Activated naive CD8-positive, alpha-beta T cell treated with anti-CD3 and anti-CD28 coated beads, Interleukin-2, amount 50 U/mL, for 16 hours (primary cell): ENCODE measurements at regions not wholly inside any gene's neighbourhood (a gene's known extent, or its start where the extent isn't known, plus 50 kb on each side); places are given as distances from the start of the nearest gene placed in this dataset.
"Not testable (repeated sequence)": the region's sequence is repeated elsewhere in the genome, so short reads cannot be mapped to it uniquely, and the experiment has no call there.

Source experiments
- DNase-seq: peaks from one replicate; pipeline ENCODE4 v3.0.0-alpha.2; 2020; ENCODE audit warnings: low read depth, low spot score

DNA sequence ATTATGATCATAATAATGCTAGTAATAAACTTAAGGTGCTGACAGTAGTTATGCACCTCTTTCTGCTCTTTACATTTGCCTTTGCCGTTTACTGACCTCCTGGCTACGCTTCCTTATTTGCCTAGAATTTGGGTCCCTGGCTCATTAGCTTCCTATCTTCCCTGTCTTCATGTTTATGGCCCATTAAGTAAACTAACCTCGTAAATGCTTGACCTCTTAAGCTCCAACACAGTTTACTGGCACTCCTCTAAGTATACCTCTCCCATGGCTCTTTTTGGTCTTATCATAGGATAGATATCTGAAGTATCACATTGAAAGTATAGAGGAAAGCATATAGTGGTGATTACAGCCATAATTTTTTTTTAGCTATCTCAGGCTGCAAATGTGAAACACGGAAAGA lies 657.3 kb upstream of the SLC39A10 start:
- DNase-seq: no peak

DNA sequence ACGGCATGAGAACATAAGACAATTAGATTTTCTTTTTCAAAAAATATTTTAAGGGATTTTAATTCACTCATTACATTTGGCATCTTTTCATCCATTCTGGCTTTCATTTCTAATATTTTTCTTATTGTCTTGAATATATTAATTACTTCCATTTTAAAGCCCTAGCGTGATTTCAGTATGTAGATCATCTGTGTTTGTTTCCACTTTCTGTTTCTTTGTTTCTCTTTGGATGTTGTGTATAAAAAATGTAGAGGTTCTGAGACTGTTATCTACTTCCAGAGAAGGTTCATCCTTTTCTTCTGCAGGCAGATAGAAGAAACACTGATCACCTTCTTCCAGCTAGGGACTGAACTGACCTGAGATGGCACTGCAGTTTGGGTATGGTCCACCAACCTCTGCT lies 664.4 kb upstream of the SLC39A10 start:
- no peak for DNase-seq

DNA sequence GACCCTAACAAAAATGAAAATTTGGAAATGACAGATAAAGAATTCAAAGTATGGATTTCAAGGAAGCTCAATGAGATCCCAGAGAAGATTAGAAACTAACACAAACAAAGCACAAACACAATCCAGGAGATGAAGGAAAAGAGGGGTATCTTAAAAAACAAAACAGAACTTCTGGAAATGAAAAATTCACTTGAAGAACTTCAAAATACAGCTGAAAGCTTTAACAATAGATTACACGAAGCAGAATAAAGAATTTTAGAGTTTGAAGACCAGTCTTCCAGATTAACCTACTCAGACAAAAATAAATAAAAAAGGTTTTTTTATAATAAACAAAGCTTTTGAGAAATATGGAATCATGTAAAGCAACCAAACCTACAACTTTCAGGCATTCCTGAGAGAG lies 671.8 kb upstream of the SLC39A10 start:
- DNase-seq: no peak

DNA sequence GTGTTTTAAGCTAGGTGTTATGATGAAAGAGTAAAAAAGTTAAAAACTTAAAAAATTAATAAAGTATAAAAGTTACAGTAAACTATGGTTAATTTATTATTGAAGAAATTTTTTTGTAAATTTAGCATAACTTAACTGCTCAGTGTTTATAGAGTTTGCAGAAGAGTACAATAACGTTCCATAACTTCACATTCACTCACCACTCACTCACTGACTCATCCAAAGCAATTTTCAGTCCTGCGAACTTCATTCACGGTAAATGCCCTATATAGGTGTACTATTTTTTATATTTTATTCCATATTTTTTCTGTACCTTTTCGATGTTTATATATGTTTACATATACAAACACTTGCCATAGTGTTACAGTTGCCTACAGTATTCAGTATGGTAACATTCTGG lies 694.8 kb upstream of the SLC39A10 start:
- DNase-seq: no peak

DNA sequence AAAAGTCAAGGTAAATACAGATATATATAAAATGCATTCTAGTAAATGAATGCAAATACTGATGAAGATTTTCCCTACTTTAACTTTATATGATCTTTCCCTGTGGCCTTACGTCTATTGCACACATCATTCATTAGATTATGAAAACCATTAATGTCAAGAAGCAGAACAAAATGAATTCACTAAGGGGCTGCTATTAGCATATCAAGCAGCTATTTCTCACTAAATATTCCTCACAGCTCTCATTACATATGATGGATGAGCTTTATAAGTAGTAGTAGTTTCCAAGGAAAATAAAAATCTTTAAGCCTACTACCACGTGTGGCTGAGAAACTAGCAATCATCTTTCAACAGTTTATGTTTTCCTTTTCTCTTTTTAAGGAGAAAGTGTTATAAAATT lies 702.8 kb upstream of the SLC39A10 start:
- DNase-seq: no peak

DNA sequence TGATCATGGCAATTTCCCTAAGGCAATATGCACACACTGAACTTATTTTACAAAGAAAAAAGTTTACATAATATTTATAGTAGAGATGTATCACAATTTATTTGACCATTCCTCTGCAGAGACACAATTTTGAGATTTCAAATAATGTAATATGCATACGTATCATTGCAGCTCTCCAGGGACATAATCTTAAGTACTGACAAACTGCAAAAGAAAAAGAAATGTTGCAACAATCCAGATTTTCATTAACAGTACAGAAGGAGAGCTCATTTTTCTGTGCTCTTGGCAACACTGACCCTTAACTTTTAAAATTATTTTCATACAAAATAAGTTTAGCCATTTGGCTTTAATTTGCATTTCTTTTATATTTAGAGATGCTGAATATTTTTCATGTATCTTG lies 710.2 kb upstream of the SLC39A10 start:
- no peak for DNase-seq

DNA sequence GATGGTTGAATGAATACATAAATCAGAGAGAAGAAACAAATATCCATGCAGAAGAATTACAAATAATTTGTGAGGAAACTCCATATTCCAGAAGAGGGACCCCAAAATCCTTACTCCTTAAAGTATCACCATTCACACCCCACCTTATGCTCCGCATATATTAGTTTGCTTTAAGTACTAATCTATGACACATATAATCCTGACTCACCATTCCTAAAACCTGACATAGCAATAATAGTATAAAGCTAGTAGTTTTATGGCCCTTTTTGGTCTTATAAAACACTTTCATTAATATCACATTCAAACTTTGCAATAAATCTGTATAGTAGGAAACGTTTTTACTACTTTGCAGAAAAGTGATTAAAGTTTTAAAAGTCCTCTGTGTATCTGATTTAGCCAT lies 719.0 kb upstream of the SLC39A10 start:
- no peak for DNase-seq

DNA sequence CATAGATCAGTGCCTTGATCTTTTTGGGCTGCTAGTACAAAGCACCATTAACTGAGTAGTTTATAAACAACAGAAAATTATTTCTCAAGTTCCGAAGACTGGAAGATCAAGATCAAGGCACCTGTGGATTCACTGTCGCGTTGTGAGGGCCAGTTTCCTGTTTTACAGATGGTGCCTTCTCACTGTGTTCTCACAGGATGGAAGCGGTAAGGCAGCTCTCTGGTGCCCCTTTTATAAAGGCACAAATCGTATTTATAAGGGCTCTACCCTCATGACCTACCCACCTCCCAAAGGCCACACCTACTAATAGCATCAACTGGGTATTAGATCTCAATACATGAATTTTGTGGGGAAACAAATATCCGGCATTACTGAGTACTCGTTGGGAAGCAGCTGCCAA lies 729.5 kb upstream of the SLC39A10 start:
- no peak for DNase-seq

DNA sequence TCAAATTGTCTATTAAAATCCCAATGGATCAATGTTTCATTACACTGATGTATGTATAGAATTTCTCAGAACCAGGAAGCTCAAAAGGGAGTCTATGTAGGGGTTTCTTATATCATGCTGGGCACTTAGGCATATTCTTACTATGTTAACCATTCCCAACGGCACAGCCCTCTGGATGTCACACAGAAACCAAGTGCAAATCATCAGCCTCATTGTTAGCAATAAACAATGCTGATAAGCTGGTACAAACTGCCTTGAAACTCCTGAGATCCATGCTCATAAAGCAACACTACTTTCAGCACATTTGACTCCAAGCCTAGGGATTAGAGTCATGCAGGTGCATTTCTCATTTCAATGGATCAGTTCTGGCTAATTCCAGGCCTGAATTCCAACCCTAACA lies 730.2 kb upstream of the SLC39A10 start:
- no peak for DNase-seq

DNA sequence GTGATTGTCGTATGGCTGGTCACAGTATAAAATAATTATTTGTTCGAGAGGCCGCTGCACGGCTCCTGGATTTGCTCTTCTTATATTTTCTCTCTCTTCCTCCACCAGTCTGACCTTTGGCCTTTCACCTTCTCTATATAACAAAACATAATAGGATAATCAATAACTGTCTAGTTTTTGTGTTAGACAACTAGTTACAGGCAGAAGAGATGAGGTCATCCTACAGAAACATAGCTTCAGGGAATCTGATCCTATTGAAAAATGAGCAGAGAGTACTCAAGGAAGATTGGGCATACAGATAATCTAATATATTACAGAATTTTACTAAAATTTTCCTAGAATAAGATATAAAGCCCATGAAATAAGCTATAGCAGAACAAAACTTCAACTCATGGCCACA lies 731.3 kb upstream of the SLC39A10 start:
- no peak for DNase-seq

DNA sequence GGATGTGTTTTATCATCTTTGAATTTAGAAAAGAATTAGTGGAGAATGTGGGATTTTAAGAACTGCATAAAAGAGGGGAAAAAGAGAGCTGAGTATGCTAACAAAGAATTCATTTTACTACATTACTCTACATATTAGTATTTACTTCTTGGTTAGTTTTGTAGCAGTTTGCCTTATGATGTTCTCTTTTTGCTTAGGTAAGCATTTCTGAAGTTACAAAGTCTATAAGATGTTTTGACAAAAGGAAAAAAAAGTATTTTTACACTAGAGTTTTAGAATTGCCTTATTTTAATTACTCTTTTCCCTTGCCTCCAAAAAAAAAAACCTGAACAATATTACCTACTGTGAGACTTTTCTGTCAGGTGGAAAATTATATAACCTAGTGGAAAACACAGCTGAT lies 739.5 kb upstream of the SLC39A10 start:
- no peak for DNase-seq

DNA sequence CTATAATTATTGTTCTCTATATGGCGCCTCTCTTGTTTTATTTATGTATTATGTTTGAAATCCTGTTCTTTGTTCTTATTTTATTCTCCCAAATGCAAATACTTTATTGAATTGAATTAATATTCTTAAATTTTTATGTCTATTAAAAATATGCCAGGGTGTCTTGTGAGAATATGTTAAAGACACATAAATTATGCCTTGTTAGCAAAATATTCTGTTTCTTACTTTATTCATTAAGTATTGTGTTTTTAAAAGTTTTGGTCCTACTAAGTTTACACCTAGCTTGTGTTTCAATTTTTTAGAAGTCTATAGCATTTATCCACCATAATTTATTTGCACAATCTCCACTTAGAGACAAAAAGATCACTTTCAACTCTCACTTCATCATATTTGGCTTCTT lies 741.5 kb upstream of the SLC39A10 start:
- no peak for DNase-seq

DNA sequence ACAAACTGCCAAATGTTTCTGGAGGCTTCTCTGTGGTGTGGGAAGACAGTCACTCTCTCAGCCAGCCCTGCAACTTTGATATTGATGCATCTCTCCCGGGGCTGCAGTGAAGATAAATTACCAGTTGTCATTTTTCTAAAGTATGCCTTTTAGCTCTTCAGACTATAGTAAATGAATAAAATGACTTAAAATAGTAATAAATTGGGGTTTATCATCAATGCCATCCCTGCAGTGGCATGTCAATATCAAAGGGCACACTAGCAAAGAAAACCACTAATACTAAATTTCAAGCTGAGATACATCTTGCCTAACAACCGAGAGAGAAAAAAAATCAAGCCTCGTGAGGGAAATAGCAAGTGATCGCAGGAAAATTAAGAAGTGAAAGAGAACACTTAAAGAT lies 749.5 kb upstream of the SLC39A10 start:
- DNase-seq: no peak

DNA sequence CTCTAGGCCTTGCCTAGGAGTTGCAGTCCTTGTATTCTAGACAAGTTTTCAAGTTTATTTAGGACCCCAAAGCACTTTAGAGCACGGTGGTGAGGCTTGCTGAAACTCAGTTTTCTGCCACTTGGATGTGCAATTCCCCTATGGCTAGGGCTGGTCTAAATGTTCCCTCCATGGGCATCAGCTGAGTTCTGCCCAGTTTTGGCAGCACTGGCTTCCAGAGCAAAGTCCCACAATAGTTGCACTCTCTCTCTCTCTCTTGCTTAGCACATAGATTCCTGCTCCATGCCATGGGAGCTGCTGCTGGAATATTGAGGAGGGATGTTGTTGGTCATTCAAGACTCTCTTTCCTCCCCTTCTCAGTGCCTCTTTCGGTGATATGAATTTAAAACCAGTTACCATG lies 760.2 kb upstream of the SLC39A10 start:
- DNase-seq: no peak

DNA sequence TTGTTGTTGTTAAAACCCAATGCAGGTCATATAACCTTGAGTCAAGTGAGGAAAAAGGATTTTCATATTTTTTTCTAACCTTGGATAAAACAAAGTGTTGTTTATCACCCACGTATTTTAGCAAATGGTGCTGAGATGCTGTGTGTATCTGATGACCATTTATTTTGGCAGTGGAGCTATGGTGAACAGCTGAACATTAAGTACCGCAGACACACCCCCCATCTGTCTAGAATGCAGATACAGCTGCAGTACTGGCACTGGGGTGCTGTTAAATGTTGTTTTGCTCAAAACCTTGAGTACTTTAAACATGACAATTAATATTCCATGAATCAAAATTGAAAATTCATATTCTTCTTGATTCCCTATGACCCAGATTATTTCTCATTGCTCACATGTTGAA lies 773.3 kb upstream of the SLC39A10 start:
- DNase-seq: no peak

DNA sequence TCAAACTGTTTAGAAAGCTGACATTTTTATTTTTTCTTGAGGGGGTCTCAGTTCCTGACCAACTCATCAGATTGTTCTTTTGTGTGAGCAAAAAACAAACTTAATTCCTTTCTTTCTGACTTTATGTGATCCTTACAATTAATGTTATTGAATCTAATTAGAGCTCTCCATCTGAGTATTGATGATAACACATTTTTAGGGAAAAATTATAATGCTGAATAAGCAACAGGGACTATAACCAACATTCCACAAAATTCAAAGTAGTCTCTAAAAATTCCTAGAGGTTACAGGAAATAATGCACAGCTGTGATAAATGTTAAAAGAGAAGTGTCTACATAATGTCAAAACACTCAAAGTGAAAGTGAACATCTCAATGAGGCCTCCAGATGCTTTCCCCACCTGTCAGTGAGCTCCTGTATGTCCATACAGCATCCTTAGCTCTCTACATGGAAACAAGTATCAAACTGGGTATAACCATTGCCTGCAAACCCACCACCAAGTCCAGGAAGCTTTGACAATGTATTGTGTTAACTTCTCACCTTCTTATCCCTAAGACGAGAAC lies 786.0 kb upstream of the SLC39A10 start:
- DNase-seq: no peak

DNA sequence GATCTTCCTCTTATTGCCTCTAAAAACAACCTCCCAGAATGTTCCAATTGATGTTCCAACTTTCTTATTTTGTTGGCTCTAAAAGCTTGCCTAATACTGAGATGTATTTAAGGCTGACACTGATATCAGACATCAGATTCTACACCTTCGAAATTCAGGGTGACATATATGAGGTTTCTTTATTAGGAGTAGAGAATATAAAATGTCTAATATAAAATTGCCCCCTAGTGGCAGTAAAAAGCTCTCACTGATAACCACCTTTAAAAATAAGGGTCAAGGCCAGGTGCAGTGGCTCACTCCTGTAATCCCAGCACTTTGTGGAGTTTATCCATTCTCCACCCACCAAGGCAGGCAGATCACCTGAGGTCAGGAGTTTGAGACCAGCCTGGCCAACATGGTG lies 789.7 kb upstream of the SLC39A10 start:
- no peak for DNase-seq

DNA sequence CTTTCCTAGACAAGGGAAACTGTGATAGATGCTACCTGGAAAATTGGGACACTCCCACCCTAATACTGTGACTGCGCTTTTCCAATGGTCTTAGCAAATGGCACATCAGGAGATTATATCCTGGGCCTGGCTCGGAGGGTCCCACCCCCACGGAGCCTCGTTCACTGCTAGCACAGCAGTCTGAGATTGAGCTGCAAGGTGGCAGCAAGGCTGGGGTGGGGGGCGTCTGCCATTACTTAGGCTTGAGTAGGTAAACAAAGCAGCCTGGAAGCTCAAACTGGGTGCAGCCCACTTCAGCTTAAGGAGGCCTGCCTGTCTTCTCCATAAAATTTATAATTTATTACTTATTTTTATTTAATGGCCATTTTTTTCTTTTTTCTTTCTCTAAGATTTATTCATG lies 802.1 kb upstream of the SLC39A10 start:
- DNase-seq: no peak

DNA sequence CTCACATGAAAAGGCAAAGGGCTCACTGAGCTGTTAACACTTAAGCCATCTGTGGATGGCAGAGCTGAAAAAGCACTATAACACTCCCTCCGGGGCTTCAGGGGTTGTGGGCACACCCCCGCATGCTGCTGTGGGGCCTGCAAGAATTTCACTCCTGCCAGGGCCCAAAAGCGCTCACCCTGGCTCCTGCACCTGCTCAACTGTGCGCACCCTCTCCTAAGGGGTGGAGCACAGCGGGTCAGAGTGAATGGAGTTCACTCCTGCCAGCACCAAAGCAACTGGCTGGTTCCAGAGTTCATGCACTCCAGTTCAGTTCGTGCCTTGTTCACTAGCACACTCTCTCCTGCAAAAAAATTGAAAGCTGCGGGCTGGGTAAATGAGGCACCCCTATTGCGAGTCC lies 814.2 kb upstream of the SLC39A10 start:
- no peak for DNase-seq

DNA sequence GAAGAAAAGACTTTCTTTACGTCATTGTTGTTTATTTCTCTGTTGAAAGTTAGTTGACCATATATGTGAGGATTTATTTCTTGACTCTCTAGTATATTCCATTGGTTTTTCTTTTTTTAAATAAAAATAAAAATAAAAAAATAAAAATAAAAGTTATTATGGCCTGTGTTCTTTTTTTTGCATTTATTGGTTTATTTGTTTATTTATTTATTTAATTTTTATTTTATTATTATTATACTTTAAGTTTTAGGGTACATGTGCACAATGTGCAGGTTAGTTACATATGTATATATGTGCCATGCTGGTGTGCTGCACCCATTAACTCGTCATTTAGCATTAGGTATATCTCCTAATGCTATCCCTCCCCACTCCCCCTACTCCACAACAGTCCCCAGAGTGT lies 822.7 kb upstream of the SLC39A10 start:
- not testable (repeated sequence) for DNase-seq

DNA sequence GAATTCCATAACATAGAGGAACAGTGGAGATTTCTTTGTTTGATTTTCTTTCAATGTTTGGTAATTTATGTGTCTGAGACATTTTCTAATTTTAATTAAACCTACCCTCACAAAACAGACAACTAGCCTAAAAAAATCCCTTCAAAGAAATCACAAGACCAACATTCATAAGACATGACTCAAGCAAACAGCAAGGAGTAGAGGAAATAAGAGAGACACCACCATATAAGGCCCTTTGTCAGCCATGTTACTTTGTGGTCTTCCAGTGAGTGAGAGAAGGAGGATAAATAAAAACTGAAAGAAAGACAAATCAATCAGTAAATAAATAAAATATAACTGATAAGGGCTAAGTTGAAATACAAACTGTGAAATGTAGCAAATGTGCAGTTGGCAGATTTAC lies 830.8 kb upstream of the SLC39A10 start:
- no peak for DNase-seq

DNA sequence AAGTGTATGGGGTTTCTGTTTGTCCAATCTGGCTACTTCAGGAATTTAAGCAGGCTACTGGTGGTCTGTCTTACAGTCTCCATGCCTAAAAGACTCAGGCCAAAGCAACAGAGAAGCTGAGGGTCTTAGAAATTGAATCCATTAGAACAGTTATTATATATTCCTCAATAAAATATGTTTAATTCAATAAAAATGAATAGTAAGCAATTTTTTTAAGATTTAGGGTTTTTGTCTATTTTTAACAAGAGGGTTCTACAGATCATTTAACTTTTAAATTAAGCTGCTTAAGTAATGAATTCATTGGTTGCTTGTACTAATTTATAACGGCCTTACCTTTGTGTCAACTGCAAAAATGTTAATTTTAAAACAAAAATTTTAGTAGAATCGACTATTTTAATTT lies 832.6 kb upstream of the SLC39A10 start:
- no peak for DNase-seq

DNA sequence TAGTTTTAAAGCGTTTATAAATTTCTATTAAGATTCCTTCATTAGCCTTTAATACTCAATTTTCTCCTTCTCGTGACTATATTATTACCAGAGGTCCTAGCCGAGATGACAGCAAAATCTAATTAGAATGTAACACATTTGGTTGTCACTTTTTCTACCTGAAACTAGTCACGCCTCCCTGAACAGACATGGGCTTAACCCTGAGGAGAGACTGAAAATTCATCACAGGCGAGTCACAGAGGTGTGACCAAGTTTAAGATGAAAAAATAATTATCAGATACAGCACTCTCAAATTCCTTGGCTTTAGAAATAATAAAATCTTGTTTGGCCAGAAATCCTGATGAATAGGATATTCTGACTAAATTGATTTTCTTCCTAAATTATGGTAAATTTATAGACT lies 834.4 kb upstream of the SLC39A10 start:
- DNase-seq: no peak

DNA sequence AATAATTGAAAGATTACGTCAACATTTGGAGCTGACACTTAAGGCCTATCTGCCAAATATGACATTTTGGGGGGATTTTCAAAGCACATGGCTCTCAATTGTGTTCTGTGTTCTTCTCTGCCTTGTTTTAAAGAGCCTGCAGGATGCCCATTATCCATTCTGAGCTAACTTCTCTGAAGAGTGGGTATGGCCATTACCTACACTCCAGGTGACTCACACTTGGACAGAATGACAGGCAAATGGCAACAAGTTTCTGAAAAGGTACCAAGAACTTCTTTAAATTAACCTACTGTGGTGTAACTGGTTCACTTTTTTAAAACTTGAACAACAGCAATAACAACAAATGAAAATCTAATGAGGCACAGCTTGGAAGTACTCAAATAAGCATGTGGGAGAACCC lies 834.9 kb upstream of the SLC39A10 start:
- DNase-seq: no peak

DNA sequence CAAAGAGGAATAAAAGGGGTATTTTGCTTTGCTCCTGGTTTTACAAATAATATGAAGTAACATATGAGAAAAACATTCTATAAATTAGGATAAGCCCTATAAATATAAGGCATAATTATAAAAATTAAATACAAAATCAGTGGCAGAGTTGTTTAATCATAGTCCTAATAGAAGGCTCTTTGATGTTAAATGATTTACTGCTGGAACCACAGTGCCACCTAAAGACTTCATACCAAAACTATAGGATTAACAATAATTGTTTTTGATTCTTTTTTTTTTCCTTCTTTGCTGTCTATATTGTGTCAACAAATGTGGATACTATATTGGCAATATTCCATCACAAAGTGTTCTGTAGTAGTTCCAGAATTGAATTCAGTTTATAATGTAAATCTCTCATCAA lies 837.7 kb upstream of the SLC39A10 start:
- no peak for DNase-seq
